A673 (cell line): ENCODE measurements at regions not wholly inside any gene's neighbourhood (a gene's known extent, or its start where the extent isn't known, plus 50 kb on each side); places are given as distances from the start of the nearest gene placed in this dataset.

ENCODE experiments used
- BruUV-seq: library from RNA; stranded (reverse); fragments of 400-500 nt; replicated peaks from 2 replicates; lab custom pipeline; 2021; lab: Mats Ljungman, UMichigan
- CTCF ChIA-PET: fragments of 300-600 bp; sonication (Branson Sonifier 250); formaldehyde crosslinking; loops from one replicate; lab custom pipeline; 2022; ENCODE audit warnings: antibody characterized with exemption; lab: Charles Lee
- POLR2A ChIA-PET: fragments of 300-600 bp; sonication (Branson Sonifier 250); formaldehyde crosslinking; loops from one replicate; lab custom pipeline; 2022; ENCODE audit warnings: antibody characterized with exemption; ENCODE audit not compliant: low non-redundant PET; lab: Charles Lee
- DNase-seq: peaks from one replicate; pipeline ENCODE4 v3.0.0-alpha.2; 2015; ENCODE audit warnings: low spot score
- H3K27ac ChIP-seq: fragments of 200-600 bp; sonication (generic); 2 replicates; pipeline ENCODE4 v1.5.1; 2016; ENCODE audit warnings: mixed run types, low read depth, mild to moderate bottlenecking, mixed read lengths, antibody characterized with exemption, low read length; ENCODE audit not compliant: poor library complexity, severe bottlenecking
- H3K27me3 ChIP-seq: fragments of 200-600 bp; sonication (generic); replicated peaks from 2 replicates; pipeline ENCODE4 v1.6.1; 2017; ENCODE audit warnings: mixed run types, low read depth, mild to moderate bottlenecking, mixed read lengths, antibody characterized with exemption, low read length; ENCODE audit not compliant: insufficient read depth, poor library complexity
- H3K36me3 ChIP-seq: fragments of 200-600 bp; sonication (generic); 2 replicates; pipeline ENCODE4 v1.6.1; 2016; ENCODE audit warnings: mixed run types, mild to moderate bottlenecking, mixed read lengths, antibody characterized with exemption, low read length; ENCODE audit not compliant: insufficient read depth, poor library complexity, severe bottlenecking
- H3K4me1 ChIP-seq: fragments of 200-600 bp; sonication (generic); 2 replicates; pipeline ENCODE4 v1.6.1; 2017; ENCODE audit warnings: mixed run types, mild to moderate bottlenecking, mixed read lengths, antibody characterized with exemption, low read length; ENCODE audit not compliant: insufficient read depth, poor library complexity, severe bottlenecking
- H3K4me3 ChIP-seq: fragments of 200-600 bp; sonication (generic); 2 replicates; pipeline ENCODE4 v1.5.1; 2016; ENCODE audit warnings: low read depth, mixed run types, mild to moderate bottlenecking, mixed read lengths, low read length; ENCODE audit not compliant: poor library complexity, severe bottlenecking
- H3K9me3 ChIP-seq: fragments of 200-600 bp; sonication (generic); 2 replicates; pipeline ENCODE4 v1.6.1; 2016; ENCODE audit warnings: mixed run types, low read depth, mild to moderate bottlenecking, mixed read lengths, antibody characterized with exemption, low read length; ENCODE audit not compliant: poor library complexity, severe bottlenecking
- EZH2 ChIP-seq: fragments of 200-600 bp; sonication (generic); IDR thresholded peaks from 2 replicates; pipeline ENCODE4 v1.6.1; 2017; ENCODE audit warnings: borderline replicate concordance, low read depth, mild to moderate bottlenecking, mixed read lengths, antibody characterized with exemption, low read length; ENCODE audit not compliant: poor library complexity, severe bottlenecking
- intact Hi-C: fragments of 100-400 bp; cut with micrococcal nuclease; formaldehyde crosslinking; loops from one replicate; pipeline ENCODE4 v1.10.0; 2022; ENCODE audit not compliant: unreplicated experiment
- TF ChIP-seq, protein P1 (sequence below): fragments of 300-800, 200-600 bp; sonication (generic); conservative IDR thresholded peaks from 2 replicates; pipeline ENCODE4 v1.5.1; 2017; ENCODE audit warnings: low read depth, mild to moderate bottlenecking, antibody characterized with exemption, low read length, moderate library complexity, mixed read lengths

DNA sequence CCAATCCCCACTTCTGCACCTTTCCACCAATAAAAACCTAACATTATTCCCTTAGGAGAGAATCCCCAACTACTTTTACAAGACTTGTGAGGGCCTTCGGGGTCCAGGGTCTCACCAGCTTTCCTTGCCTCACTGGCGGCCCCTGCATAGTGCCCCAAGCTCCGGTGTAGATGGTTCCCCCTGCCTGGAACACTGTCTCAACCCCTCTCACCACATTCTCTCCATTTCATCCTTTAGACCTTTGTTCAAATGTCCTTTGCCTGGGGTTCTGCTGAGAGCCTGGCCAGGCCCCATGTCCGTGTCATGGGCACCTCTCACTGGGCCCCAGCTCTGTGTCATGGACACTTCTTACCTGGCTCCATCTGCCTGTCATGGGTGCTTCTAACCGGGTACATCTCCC lies 64.5 kb upstream of the SORCS3 start:
- no peak overlapping the region for H3K27ac ChIP-seq
- H3K9me3 ChIP-seq: no peaks in the 10 kb centered on the region
- H3K27me3 ChIP-seq: peaks cover 13% of the 10 kb centered on the region
- intact Hi-C loops: no loop called here
- H3K4me3 ChIP-seq: no peak overlapping the region
- BruUV-seq: no TSS peak
- ChIA-PET POLR2A (no interaction called here), CTCF (no interaction called here)
- no peaks in the 10 kb centered on the region for H3K36me3 ChIP-seq
- TF ChIP-seq, protein P1, sequence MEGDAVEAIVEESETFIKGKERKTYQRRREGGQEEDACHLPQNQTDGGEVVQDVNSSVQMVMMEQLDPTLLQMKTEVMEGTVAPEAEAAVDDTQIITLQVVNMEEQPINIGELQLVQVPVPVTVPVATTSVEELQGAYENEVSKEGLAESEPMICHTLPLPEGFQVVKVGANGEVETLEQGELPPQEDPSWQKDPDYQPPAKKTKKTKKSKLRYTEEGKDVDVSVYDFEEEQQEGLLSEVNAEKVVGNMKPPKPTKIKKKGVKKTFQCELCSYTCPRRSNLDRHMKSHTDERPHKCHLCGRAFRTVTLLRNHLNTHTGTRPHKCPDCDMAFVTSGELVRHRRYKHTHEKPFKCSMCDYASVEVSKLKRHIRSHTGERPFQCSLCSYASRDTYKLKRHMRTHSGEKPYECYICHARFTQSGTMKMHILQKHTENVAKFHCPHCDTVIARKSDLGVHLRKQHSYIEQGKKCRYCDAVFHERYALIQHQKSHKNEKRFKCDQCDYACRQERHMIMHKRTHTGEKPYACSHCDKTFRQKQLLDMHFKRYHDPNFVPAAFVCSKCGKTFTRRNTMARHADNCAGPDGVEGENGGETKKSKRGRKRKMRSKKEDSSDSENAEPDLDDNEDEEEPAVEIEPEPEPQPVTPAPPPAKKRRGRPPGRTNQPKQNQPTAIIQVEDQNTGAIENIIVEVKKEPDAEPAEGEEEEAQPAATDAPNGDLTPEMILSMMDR: no peak
- TF ChIP-seq EZH2: no peak
- DNase-seq: no peak
- H3K4me1 ChIP-seq: no peaks in the 10 kb centered on the region

DNA sequence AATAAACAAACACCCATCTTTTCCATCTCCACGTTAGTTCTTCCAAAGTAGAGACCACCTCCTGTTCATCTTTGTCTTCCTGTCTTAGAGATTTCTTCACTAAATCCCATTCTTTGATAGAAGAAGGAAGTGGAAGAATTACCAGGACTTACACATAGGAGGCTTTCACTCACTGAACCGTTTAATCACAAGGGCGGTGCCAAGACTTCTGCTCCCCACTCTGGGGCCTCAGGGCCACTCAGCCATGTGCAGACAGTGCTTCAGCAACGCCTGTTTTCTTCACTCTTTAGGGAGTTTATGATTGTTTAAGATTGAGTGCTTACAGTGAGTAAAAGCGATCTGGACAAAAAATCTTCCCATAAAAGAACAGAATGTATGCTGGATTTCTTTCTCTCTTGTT lies 63.9 kb upstream of the SORCS3 start:
- H3K4me3 ChIP-seq: no peak overlapping the region
- no TSS peak for BruUV-seq
- H3K9me3 ChIP-seq: no peaks in the 10 kb centered on the region
- H3K4me1 ChIP-seq: no peaks in the 10 kb centered on the region
- peaks cover 8% of the 10 kb centered on the region for H3K27me3 ChIP-seq
- no peak overlapping the region for H3K27ac ChIP-seq
- intact Hi-C loops: no loop called here
- CTCF ChIA-PET: no interaction called here
- POLR2A ChIA-PET: no interaction called here
- no peak for DNase-seq
- H3K36me3 ChIP-seq: no peaks in the 10 kb centered on the region
- TF ChIP-seq EZH2: no peak
- TF ChIP-seq, protein P1: no peak

DNA sequence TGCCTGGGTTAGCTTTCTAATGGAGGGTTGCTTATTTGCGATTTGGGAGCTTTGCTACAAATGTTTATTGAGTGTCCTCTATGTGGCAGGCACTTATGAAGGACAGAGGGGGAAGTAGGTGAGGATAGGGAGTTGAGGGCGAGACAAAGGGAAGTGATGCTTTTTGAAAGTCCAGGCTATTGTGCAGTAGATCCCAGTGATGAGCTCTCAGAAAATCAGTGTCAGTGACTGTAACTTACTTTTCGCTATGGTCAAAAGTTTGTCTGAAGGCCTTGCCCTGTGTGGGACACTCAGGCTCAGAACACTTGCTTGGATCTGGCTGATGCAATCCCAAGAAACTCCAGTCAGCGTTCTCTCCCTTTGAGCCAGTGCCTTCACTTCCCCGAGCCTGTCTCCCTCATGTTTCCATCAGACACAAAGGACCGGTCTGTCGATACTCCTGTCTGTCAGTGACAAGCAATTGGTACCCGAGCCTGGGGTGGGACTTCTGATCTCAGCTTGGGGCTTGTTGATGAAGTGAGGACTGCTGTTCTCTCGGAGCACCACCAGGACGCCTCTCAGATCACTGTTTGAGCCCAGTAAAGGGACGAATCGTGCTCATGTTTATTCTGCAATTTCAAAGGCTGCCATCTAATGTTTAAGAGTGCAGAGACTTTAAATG lies 63.1 kb upstream of the SORCS3 start:
- Histone ChIP-seq H3K9me3 (no peaks in the 10 kb centered on the region), H3K36me3 (no peaks in the 10 kb centered on the region), H3K4me3 (no peak overlapping the region), H3K27me3 (peaks cover 10% of the 10 kb centered on the region), H3K27ac (no peak overlapping the region), H3K4me1 (no peaks in the 10 kb centered on the region)
- POLR2A ChIA-PET: no interaction called here
- BruUV-seq: no TSS peak
- CTCF ChIA-PET: no interaction called here
- TF ChIP-seq, protein P1: no peak
- TF ChIP-seq EZH2: no peak
- peak; percentile 16 for DNase-seq
- intact Hi-C loops: no loop called here
